Renal pelvis (tissue), 1 donor: ENCODE measurements at regions not wholly inside any gene's neighbourhood (a gene's known extent, or its start where the extent isn't known, plus 50 kb on each side); places are given as distances from the start of the nearest gene placed in this dataset.

ENCODE experiments used
- DNase-seq: peaks from one replicate; pipeline ENCODE4 v3.0.0-alpha.2; 2013

GRCh38 chr5:171509467-171509866, 90.0 kb downstream of the FGF18 start:
- no peak for DNase-seq

DNA sequence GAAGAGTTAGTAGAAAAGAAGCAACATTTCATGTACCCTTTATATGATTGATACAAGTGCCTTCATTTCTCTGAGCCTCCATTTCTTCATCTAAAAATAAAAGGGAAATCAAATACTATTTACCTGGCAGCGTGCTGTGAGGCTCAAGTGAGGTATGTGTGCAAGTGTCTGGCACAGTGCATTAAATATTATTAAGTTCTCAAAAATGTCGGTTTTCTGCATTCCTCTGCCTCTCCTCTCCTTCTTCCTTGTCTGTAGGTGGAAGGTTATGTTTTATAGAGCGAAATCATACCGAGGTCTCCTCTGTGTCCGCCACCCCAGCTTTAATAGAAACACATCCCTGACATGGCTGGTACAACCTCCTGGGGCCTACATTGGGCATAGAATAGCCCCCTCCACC, 93.0 kb downstream of the FGF18 start:
- no peak for DNase-seq

DNA sequence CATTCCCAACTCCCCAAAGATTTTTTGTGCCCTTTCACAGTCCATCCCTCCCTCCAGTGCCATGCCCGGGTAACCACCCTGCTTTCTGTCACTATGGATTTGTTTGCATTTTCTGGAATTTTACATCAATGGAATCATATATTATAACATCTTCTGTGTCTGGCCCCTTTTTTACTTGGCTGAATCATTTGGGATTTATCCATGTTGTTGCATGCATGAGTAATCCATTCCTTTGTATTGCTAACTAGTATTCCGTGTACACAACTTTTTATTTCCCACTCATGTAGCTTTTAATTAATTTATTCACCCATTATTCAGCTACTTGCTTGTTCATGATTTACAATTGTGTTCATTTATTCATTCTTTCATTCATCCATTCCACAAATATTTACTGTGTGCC, 94.1 kb downstream of the FGF18 start:
- DNase-seq, result no peak

DNA sequence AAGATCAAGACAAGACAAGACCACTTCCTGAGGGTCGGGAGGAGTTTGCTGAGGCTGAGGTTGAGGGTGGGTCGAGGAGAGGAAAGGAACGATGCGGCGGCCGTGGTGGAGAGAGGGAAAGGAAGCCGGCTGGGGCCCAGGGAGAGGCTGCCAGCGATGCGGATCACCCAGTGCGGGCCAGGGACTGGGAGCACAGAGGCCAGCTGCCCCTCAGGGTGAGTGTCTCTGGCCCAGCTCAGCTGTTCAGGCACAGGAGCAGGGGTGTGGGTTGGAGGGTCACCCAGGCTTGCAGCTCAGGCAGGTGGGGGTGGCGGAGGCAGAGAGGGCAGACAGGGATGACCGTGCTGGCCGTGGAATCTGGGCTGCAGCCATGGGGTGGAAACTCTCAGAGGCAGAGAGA, 99.5 kb downstream of the FGF18 start:
- no peak for DNase-seq

DNA sequence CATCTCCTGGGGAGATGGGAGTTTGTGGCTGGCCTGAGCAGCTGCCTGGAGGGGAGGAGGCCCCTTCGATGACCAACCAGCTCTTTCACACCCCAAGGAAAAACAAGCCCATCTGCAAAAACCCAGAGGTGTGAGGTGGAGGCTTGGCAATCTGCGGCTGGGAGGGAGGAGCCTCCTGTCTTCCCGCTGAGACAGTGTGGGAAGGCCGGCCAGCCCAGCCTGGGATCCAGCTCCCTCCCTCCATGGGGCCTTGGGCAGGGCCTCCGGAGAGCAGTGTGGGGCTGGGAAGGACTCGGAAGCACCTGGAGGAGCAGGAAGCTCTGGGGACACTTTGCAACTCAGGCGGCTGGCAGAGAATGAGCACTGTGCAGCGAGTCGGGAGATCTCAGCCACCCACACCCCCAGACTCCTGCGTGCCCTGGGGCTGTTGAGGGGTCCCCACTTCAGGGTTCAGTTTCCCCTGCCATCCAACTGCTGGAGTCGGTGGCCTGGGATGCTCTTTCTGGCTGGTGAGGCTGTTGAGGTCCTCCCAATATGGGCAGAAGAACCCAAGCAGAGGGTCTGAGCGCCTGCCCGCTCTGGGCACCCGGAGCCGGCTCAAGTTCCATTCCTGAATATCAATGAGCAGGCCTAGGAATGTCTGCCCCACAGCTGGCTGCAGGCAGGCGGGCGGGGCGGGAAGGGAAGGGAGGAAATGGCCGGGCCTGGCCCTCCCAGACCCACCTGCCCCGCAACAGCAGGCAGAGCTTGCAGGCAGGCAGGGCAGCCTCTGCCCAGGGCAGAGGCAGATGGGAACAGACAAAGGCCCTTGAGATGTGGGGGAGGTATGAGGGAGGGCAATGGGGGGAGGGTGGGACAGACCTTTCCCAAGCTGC, 101.1 kb downstream of the FGF18 start:
- DNase-seq, result peak; percentile 54

GRCh38 chr5:171521219-171521633, 101.8 kb downstream of the FGF18 start:
- DNase-seq, result no peak

- no peak for DNase-seq
Observed at GRCh38 chr5:171521679-171522078, 102.2 kb downstream of the FGF18 start.

- no peak for DNase-seq
Observed at GRCh38 chr5:171523781-171524180, 104.3 kb downstream of the FGF18 start.

DNA sequence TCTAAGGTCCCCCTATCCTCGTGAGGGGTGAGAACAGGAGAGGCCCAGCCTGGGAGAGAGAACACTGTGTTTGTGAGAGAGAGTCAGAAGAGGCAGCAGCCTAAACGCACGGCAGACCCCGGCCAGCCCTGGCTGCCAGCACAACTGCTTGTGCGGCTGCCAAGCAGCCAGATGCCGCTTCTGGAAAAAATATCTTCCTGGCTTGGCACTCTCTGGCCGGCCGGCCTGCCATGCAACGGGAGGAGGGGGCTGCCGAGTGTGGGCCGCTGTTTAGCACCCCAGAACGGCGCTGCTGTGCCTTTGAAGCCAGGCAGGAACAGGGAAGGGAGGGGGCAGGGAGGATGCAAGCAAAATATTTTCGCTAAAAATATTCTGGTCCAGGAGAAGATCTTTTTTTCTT, 105.0 kb downstream of the FGF18 start:
- no peak for DNase-seq

DNA sequence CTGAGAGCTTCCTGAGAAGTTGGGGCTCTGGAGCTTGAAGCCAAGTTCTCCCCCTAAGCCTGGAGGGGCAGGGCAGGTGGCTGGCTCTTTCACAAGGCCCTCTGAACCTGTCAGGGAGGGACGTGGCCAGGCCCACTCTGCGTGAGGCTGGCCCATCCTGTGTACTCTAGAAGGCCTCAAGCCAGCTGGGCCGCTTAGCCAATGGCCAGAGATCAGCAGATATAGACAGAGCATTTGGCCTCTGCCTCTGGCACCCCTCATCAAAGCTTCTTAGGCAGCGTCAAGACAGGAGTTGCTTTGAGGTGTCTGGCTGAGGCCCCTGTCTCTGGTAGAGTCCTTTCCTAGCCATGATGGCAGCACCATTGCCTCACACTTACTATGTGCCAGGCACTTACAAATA, 105.6 kb downstream of the FGF18 start:
- no peak for DNase-seq

GRCh38 chr5:171528036-171528435, 108.6 kb downstream of the FGF18 start:
- DNase-seq, result no peak

DNA sequence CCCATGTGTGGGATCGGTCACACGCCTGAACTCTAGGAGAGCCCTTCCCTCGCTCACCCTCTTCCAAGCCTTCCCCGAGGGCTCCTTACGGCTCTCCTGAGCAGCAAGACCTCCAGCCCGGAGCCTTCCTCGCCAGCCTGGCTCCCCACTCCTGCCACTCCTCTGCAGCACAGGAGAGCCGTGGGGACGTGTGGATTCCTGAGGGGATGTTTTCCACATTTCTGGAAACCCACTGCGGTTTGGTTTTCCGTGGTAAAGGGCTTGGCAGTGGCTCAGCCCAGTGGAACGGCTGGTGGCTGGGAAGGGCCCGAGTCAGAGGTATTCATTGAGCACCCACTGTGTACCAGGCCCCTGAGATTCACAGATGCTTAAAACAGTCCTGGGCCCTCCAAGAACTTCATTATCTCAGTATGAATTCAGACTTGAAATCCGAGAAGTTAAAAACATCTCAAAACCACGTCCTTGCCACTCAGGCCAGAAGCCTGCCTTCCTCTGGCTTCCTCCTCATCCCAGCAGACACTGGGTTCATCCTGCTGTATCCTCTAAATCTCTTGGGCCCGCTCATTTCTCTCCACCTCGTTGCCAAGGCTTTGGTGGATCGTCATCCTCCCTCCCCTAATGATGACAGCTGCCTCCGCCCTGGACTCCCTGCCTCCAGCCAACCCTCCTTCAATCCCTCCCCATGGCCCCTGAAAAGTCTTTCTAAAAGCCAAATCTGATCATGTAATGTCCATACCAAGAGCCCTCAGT, 109.6 kb downstream of the FGF18 start:
- no peak for DNase-seq

DNA sequence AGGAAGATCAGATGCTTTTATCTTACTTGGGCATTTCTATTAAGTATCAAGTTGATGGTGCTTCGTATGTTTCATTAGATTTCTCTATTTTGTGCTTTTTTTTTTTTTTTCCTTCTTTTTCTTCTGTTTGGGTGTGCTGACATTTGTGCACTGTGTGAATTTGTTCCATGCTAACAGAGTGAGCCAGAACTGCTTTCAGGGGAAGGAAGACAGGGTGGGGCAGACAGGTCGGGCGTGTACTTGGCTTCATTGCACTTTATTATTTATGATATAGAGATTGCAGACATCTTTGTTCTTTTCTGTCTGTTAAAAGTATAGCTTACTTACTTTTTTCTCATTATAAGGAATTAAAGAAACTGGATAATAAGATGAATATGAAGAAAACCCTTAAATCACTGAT, 112.2 kb downstream of the FGF18 start:
- DNase-seq, result no peak

- no peak for DNase-seq
Observed at GRCh38 chr5:171533153-171533552, 113.7 kb downstream of the FGF18 start.

GRCh38 chr5:171534043-171534895, 114.8 kb downstream of the FGF18 start:
- no peak for DNase-seq

GRCh38 chr5:171535162-171535561, 115.7 kb downstream of the FGF18 start:
- DNase-seq, result no peak

DNA sequence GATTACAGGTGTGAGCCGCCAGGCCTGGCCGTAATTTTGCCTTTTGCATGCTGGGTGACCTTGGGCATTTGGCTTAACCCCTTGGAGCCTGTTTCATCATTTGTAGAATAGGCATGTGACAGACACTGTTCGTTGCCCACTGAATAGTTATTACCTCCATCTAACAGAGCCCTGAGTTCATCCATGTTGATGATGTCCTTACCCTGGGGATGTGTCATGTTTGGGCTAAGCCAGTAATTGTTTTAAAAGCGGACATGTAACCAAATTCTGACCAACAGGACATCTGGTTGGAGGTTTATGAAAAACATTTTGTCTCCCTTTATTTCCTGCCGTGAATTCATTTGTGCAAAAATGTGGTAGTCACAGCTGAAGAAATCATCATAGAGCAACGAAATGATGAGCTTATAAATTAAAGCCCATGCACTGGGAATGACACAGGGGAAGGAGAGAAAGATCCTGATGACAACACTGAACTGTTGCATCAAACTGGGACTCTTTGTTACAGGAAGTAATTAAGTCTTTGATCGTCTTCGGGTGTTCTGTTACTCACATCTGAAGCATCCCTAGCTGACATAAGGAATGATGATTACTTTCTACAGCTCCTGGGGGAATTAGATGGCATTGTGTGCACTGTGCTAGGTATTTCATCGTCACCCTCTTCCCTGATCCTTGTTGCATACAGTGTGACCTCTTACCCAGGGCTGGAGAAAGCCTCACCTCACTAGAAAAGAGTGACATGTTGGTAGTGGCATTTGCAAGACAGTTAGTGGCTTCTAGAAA, 117.8 kb downstream of the FGF18 start:
- DNase-seq, result no peak

- no peak for DNase-seq
Observed at GRCh38 chr5:171537923-171538537, 118.6 kb downstream of the FGF18 start.

GRCh38 chr5:171538681-171539080, 119.2 kb downstream of the FGF18 start:
- no peak for DNase-seq

- DNase-seq, result no peak
Observed at GRCh38 chr5:171540865-171541264, 121.4 kb downstream of the FGF18 start.

DNA sequence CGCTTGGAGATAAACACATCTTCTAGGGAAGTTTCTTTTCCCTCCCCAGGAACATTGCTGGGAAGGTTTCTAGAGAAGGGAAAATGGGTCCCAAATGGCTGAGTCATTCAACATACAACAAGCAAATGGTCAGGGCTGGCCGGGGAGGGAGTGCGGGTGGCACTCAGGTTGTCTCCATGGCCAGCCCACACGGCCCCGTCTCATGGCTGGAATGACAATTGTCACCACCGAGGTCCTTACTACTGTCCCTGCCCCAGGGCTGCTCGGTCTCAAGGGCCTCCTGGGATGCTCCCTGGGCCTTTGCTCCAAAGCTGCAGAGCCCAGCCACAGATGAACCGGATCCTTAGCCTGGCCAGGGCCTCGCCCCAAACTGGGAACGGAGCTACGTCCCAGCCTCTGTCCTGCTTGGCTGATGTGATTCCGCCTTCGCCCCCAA, 121.9 kb downstream of the FGF18 start:
- no peak for DNase-seq
